ENCODE measurements at regions not wholly inside any gene's neighbourhood (a gene's known extent, or its start where the extent isn't known, plus 50 kb on each side); places are given as distances from the start of the nearest gene placed in this dataset.

- TF ChIP-seq TAF1 (IDR thresholded peaks at IDR 0.05; ENCODE audit: low read depth, low read length) (no peak), POLR2AphosphoS5 (IDR thresholded peaks at IDR 0.05; ENCODE audit: low read depth, low read length) (no peak), POLR2A (IDR thresholded peaks at IDR 0.05; ENCODE audit: low read depth, low read length) (no peak), SPI1 (IDR thresholded peaks at IDR 0.05; ENCODE audit: low read depth, low read length) (no peak), POU2F2 (IDR thresholded peaks at IDR 0.05; ENCODE audit: low read depth, low read length) (no peak)
Measured at GRCh38 chr14:66291756-66292155, 194.4 kb upstream of the CCDC196 start.

Measured in GM12891 (cell line).